ENCODE measurements at regions not wholly inside any gene's neighbourhood (a gene's known extent, or its start where the extent isn't known, plus 50 kb on each side); places are given as distances from the start of the nearest gene placed in this dataset.

DNA sequence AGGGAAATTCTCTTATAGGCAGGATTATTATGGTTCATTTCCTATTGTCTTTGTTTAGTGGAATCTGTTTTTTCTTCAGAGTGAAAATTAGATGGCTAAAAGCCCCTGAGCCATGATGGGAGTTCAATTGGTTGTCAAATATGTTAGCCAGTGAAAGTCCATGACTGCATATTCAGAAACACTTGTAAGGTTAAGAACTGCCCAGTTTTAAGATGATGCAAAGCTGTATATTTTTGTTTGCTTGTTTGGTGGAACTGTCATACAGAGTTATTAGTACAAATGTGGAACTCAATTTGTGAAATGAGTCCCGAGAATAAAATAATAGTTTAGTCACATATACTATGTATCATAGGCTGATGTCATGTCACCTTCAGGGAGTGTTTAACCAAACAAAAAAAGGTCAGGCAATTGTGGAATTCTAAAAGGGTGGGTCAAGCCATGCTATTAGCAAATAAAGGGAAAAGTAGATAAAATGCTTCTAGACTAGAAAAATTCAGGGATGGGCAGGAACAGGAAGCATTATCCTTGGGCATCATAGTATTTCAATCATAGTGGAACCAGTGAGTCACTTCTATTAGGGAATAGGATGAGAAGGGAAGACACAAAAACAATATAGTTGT is 248.3 kb upstream of the SLITRK1 start:
- H3K14ac ChIP-seq (replicated peaks; ENCODE audit: low read depth, low read length), result no peak overlapping the region
- DNase-seq (no peak), ATAC-seq (ENCODE audit: low read depth) (no peak)
- H3K36me3 ChIP-seq (ENCODE audit: control insufficient read depth, insufficient read depth, low read length), result no peaks in the 10 kb centered on the region
- H2AK9ac ChIP-seq (replicated peaks; ENCODE audit: low read depth, low read length, poor library complexity), result no peak overlapping the region
- no peaks in the 10 kb centered on the region for H3K9me1 ChIP-seq (ENCODE audit: insufficient read depth, low read length)
- no peak overlapping the region for H3K18ac ChIP-seq (ENCODE audit: low read depth, low read length)
- no peak overlapping the region for H2BK5ac ChIP-seq (ENCODE audit: low read depth, low read length, poor library complexity, severe bottlenecking)
- in situ Hi-C loops (cut with MboI; ENCODE audit: low sequenced_read_pairs) (no loop called here), intact Hi-C loops (cut with micrococcal nuclease) (no loop called here), dilution Hi-C loops (cut with HindIII; ENCODE audit: low sequenced_read_pairs, unreplicated experiment) (no loop called here)
- TF ChIP-seq FOS (IDR thresholded peaks at IDR 0.05; ENCODE audit: low read depth, low read length), result no peak
- TF ChIP-seq, protein P1, sequence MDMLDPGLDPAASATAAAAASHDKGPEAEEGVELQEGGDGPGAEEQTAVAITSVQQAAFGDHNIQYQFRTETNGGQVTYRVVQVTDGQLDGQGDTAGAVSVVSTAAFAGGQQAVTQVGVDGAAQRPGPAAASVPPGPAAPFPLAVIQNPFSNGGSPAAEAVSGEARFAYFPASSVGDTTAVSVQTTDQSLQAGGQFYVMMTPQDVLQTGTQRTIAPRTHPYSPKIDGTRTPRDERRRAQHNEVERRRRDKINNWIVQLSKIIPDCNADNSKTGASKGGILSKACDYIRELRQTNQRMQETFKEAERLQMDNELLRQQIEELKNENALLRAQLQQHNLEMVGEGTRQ (IDR thresholded peaks at IDR 0.05; ENCODE audit: low read depth, low read length), result no peak
- no peak overlapping the region for H2AFZ ChIP-seq (replicated peaks; ENCODE audit: low read length, poor library complexity)
- no peaks in the 10 kb centered on the region for H3K4me1 ChIP-seq (ENCODE audit: control insufficient read depth, insufficient read depth, low read length)
- no peak overlapping the region for H2BK120ac ChIP-seq (ENCODE audit: low read depth, low read length)
- WGBS, 2 experiments (ENCODE audit: extremely low coverage in 2 of 2, insufficient read length in 1 of 2), result no CpG with 5 or more reads among the region's 1 CpG
- H3K4me3 ChIP-seq (ENCODE audit: insufficient read depth, low read depth, low read length), result no peak overlapping the region
- no peak overlapping the region for H2AK5ac ChIP-seq (ENCODE audit: low read depth, low read length)
- ChIA-PET POLR2A (ENCODE audit: unreplicated experiment) (no interaction called here), CTCF (no interaction called here)
- no peak overlapping the region for H3K4me2 ChIP-seq (ENCODE audit: low read depth, low read length)
- no peaks in the 10 kb centered on the region for H4K20me1 ChIP-seq (ENCODE audit: insufficient read depth, low read length)
- H2BK20ac ChIP-seq (ENCODE audit: low read depth, low read length), result no peak overlapping the region
- no peak overlapping the region for H3K23ac ChIP-seq (ENCODE audit: low read depth, low read length)
- H3K9ac ChIP-seq (ENCODE audit: low read depth, low read length), result no peak overlapping the region
- H3K56ac ChIP-seq (ENCODE audit: extremely low read depth, insufficient read depth, low read length), result no peak overlapping the region
- no TSS peak for BruUV-seq (replicated peaks)
- no peak overlapping the region for H4K91ac ChIP-seq (ENCODE audit: insufficient read depth, low read depth, low read length)
- no peak overlapping the region for H4K8ac ChIP-seq (ENCODE audit: low read depth in 2 of 2, low read length in 2 of 2)
- no peak overlapping the region for H3K4ac ChIP-seq (ENCODE audit: low read depth, low read length)
- H3K27ac ChIP-seq (ENCODE audit: insufficient read depth, low read length), result no peak overlapping the region
- H2BK15ac ChIP-seq (ENCODE audit: low read depth, low read length), result no peak overlapping the region
- H3K27me3 ChIP-seq (ENCODE audit: control insufficient read depth, insufficient read depth, low read length), result no peaks in the 10 kb centered on the region
- peaks cover 7% of the 10 kb centered on the region; the same call in 1 of the 2 replicates for H3K9me3 ChIP-seq (ENCODE audit: control insufficient read depth, insufficient read depth, low read length)
- no peak overlapping the region for H4K5ac ChIP-seq (ENCODE audit: low read depth, low read length)
- H3K79me1 ChIP-seq (ENCODE audit: low read depth in 1 of 2, low read length in 2 of 2), result no peaks in the 10 kb centered on the region

Measured in IMR-90 (cell line).